HG02870 (cell line): ENCODE measurements at regions not wholly inside any gene's neighbourhood (a gene's known extent, or its start where the extent isn't known, plus 50 kb on each side); places are given as distances from the start of the nearest gene placed in this dataset.
A peak's percentile ranks its signal among the peaks of the same experiment; 100 is the strongest.

Experiments
- ATAC-seq: cut with Tn5 transposase; IDR thresholded peaks from one replicate; pipeline ENCODE4 v1.9.1; 2021; ENCODE audit warnings: mild to moderate bottlenecking, moderate library complexity; ENCODE audit not compliant: unreplicated experiment

GRCh38 chr4:120526033-120526432 lies 396.5 kb downstream of the PRDM5 start:
- no peak for ATAC-seq

GRCh38 chr4:120525106-120525505 lies 397.4 kb downstream of the PRDM5 start:
- ATAC-seq, result no peak

- no peak for ATAC-seq
Observed at GRCh38 chr4:120524237-120524636, 398.3 kb downstream of the PRDM5 start.

GRCh38 chr4:120520761-120521160 lies 401.8 kb downstream of the PRDM5 start:
- ATAC-seq, result no peak

- ATAC-seq, result peak; percentile 69
Observed at GRCh38 chr4:120517966-120518365, 404.6 kb downstream of the PRDM5 start.

- ATAC-seq, result no peak
Observed at GRCh38 chr4:120509719-120510118, 412.8 kb downstream of the PRDM5 start.

- no peak for ATAC-seq
Observed at GRCh38 chr4:120509222-120509621, 413.3 kb downstream of the PRDM5 start.

- no peak for ATAC-seq
Observed at GRCh38 chr4:120508036-120508435, 414.5 kb downstream of the PRDM5 start.

GRCh38 chr4:120506536-120506935 lies 416.0 kb downstream of the PRDM5 start:
- ATAC-seq, result no peak

- no peak for ATAC-seq
Observed at GRCh38 chr4:120498678-120499077, 423.8 kb downstream of the PRDM5 start.

- ATAC-seq, result no peak
Observed at GRCh38 chr4:120491481-120491880, 424.8 kb upstream of the MAD2L1 start.

- no peak for ATAC-seq
Observed at GRCh38 chr4:120481756-120482155, 415.1 kb upstream of the MAD2L1 start.

GRCh38 chr4:120472447-120473131 lies 405.9 kb upstream of the MAD2L1 start:
- ATAC-seq, result no peak

GRCh38 chr4:120466429-120466828 lies 399.8 kb upstream of the MAD2L1 start:
- ATAC-seq, result no peak

- ATAC-seq, result no peak
Observed at GRCh38 chr4:120454788-120455187, 388.1 kb upstream of the MAD2L1 start.

- no peak for ATAC-seq
Observed at GRCh38 chr4:120452536-120452935, 385.9 kb upstream of the MAD2L1 start.

GRCh38 chr4:120452001-120452400 lies 385.4 kb upstream of the MAD2L1 start:
- no peak for ATAC-seq

- ATAC-seq, result no peak
Observed at GRCh38 chr4:120447774-120448173, 381.1 kb upstream of the MAD2L1 start.

GRCh38 chr4:120446051-120446567 lies 379.5 kb upstream of the MAD2L1 start:
- ATAC-seq, result no peak

GRCh38 chr4:120445186-120445585 lies 378.5 kb upstream of the MAD2L1 start:
- no peak for ATAC-seq

- no peak for ATAC-seq
Observed at GRCh38 chr4:120443116-120443515, 376.5 kb upstream of the MAD2L1 start.

- no peak for ATAC-seq
Observed at GRCh38 chr4:120440730-120441129, 374.1 kb upstream of the MAD2L1 start.

- no peak for ATAC-seq
Observed at GRCh38 chr4:120435179-120435578, 368.5 kb upstream of the MAD2L1 start.
